Activated naive CD4-positive, alpha-beta T cell treated with anti-CD3 and anti-CD28 coated beads, Interleukin-2, amount 50 U/mL, for 16 hours (primary cell): ENCODE measurements at regions not wholly inside any gene's neighbourhood (a gene's known extent, or its start where the extent isn't known, plus 50 kb on each side); places are given as distances from the start of the nearest gene placed in this dataset.
"Not testable (repeated sequence)": the region's sequence is repeated elsewhere in the genome, so short reads cannot be mapped to it uniquely, and the experiment has no call there.

ENCODE experiments used
- DNase-seq: peaks from one replicate; pipeline ENCODE4 v3.0.0-alpha.2; 2020

GRCh38 chr6:134665029-134665723 lies 284.7 kb downstream of the ALDH8A1 start:
- no peak for DNase-seq

GRCh38 chr6:134663800-134664535 lies 285.9 kb downstream of the ALDH8A1 start:
- DNase-seq: no peak

GRCh38 chr6:134663356-134663755 lies 286.5 kb downstream of the ALDH8A1 start:
- DNase-seq: no peak

- no peak for DNase-seq
These were observed 287.7 kb downstream of the ALDH8A1 start for GRCh38 chr6:134662077-134662700.

- DNase-seq: not testable (repeated sequence)
These were observed 290.0 kb downstream of the ALDH8A1 start for GRCh38 chr6:134659885-134660284.

- DNase-seq: no peak
These were observed 291.3 kb downstream of the ALDH8A1 start for GRCh38 chr6:134658596-134658995.

GRCh38 chr6:134657751-134658527 lies 292.0 kb downstream of the ALDH8A1 start:
- no peak for DNase-seq

- no peak for DNase-seq
These were observed 292.6 kb downstream of the ALDH8A1 start for GRCh38 chr6:134657343-134657742.

GRCh38 chr6:134654751-134655150 lies 295.1 kb downstream of the ALDH8A1 start:
- no peak for DNase-seq

- no peak for DNase-seq
These were observed 298.4 kb downstream of the ALDH8A1 start for GRCh38 chr6:134651519-134651918.

GRCh38 chr6:134647861-134648260 lies 302.0 kb downstream of the ALDH8A1 start:
- no peak for DNase-seq

GRCh38 chr6:134642819-134643218 lies 307.1 kb downstream of the ALDH8A1 start:
- DNase-seq: no peak

- no peak for DNase-seq
These were observed 307.6 kb downstream of the ALDH8A1 start for GRCh38 chr6:134642279-134642678.

GRCh38 chr6:134640975-134641429 lies 308.9 kb downstream of the ALDH8A1 start:
- DNase-seq: peak; percentile 78

GRCh38 chr6:134640229-134640628 lies 309.7 kb downstream of the ALDH8A1 start:
- DNase-seq: no peak

GRCh38 chr6:134637847-134638437 lies 312.0 kb downstream of the ALDH8A1 start:
- no peak for DNase-seq

GRCh38 chr6:134637282-134637681 lies 312.6 kb downstream of the ALDH8A1 start:
- DNase-seq: no peak

GRCh38 chr6:134636186-134636799 lies 313.6 kb downstream of the ALDH8A1 start:
- peak; percentile 46 for DNase-seq

- DNase-seq: no peak
These were observed 314.9 kb downstream of the ALDH8A1 start for GRCh38 chr6:134634966-134635365.

GRCh38 chr6:134634466-134634865 lies 315.4 kb downstream of the ALDH8A1 start:
- DNase-seq: no peak

GRCh38 chr6:134632982-134633940 lies 315.3 kb upstream of the SGK1 start:
- peak; percentile 10 for DNase-seq
